ENCODE measurements at regions not wholly inside any gene's neighbourhood (a gene's known extent, or its start where the extent isn't known, plus 50 kb on each side); places are given as distances from the start of the nearest gene placed in this dataset.

- ChIA-PET POLR2A (ENCODE audit: low non-redundant PET) (no interaction called here), CTCF (no interaction called here)
- no TSS peak for BruUV-seq (replicated peaks)
- H3K36me3 ChIP-seq (ENCODE audit: insufficient read depth, low read length, poor library complexity, severe bottlenecking), result no peaks in the 10 kb centered on the region
- intact Hi-C loops (cut with micrococcal nuclease; ENCODE audit: unreplicated experiment), result no loop called here
- no peak for TF ChIP-seq EZH2 (IDR thresholded peaks at IDR 0.05; ENCODE audit: borderline replicate concordance, low read depth, low read length, poor library complexity, severe bottlenecking)
- TF ChIP-seq, protein P1, sequence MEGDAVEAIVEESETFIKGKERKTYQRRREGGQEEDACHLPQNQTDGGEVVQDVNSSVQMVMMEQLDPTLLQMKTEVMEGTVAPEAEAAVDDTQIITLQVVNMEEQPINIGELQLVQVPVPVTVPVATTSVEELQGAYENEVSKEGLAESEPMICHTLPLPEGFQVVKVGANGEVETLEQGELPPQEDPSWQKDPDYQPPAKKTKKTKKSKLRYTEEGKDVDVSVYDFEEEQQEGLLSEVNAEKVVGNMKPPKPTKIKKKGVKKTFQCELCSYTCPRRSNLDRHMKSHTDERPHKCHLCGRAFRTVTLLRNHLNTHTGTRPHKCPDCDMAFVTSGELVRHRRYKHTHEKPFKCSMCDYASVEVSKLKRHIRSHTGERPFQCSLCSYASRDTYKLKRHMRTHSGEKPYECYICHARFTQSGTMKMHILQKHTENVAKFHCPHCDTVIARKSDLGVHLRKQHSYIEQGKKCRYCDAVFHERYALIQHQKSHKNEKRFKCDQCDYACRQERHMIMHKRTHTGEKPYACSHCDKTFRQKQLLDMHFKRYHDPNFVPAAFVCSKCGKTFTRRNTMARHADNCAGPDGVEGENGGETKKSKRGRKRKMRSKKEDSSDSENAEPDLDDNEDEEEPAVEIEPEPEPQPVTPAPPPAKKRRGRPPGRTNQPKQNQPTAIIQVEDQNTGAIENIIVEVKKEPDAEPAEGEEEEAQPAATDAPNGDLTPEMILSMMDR (conservative IDR thresholded peaks at IDR 0.05; ENCODE audit: low read depth, low read length), result no peak
- H3K9me3 ChIP-seq (ENCODE audit: low read depth, low read length, poor library complexity, severe bottlenecking), result no peaks in the 10 kb centered on the region
- no peak for DNase-seq (ENCODE audit: low spot score)
- H3K27me3 ChIP-seq (replicated peaks; ENCODE audit: insufficient read depth, low read depth, low read length, poor library complexity), result no peaks in the 10 kb centered on the region
- H3K27ac ChIP-seq (ENCODE audit: low read depth, low read length, poor library complexity, severe bottlenecking), result no peak overlapping the region
- no peaks in the 10 kb centered on the region for H3K4me1 ChIP-seq (ENCODE audit: insufficient read depth, low read length, poor library complexity, severe bottlenecking)
- H3K4me3 ChIP-seq (ENCODE audit: low read depth, low read length, poor library complexity, severe bottlenecking), result no peak overlapping the region
These were observed 117.8 kb upstream of the DCC start for GRCh38 chr18:52222211-52222610.

DNA sequence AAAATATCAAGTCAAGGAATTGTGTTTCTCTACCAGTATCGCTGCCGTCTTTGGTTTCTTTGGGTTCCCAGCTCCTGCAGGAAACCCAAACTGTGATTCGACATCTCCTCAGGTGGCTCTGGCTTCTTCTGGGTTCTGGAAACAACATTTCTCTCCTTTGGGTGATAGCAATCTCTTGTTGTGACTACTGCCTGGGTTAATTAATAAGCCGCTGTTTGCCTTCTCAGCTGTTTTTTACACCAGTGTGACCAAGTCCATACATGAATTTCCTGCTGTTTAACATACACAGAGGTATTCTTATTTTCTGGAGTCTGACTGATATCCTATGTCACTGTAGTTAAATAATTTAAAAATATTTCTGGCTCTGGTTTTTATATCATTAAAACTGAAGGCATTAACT, 112.5 kb upstream of the DCC start:
- Histone ChIP-seq H3K27ac (ENCODE audit: low read depth, low read length, poor library complexity, severe bottlenecking) (no peak overlapping the region), H3K36me3 (ENCODE audit: insufficient read depth, low read length, poor library complexity, severe bottlenecking) (no peaks in the 10 kb centered on the region), H3K27me3 (replicated peaks; ENCODE audit: insufficient read depth, low read depth, low read length, poor library complexity) (no peaks in the 10 kb centered on the region), H3K9me3 (ENCODE audit: low read depth, low read length, poor library complexity, severe bottlenecking) (no peaks in the 10 kb centered on the region), H3K4me1 (ENCODE audit: insufficient read depth, low read length, poor library complexity, severe bottlenecking) (no peaks in the 10 kb centered on the region), H3K4me3 (ENCODE audit: low read depth, low read length, poor library complexity, severe bottlenecking) (no peak overlapping the region)
- BruUV-seq (replicated peaks), result no TSS peak
- POLR2A ChIA-PET (ENCODE audit: low non-redundant PET), result no interaction called here
- intact Hi-C loops (cut with micrococcal nuclease; ENCODE audit: unreplicated experiment), result no loop called here
- no peak for DNase-seq (ENCODE audit: low spot score)
- CTCF ChIA-PET, result no interaction called here
- no peak for TF ChIP-seq EZH2 (IDR thresholded peaks at IDR 0.05; ENCODE audit: borderline replicate concordance, low read depth, low read length, poor library complexity, severe bottlenecking)
- TF ChIP-seq, protein P1 (conservative IDR thresholded peaks at IDR 0.05; ENCODE audit: low read depth, low read length), result no peak

- Histone ChIP-seq H3K27me3 (replicated peaks; ENCODE audit: insufficient read depth, low read depth, low read length, poor library complexity) (no peaks in the 10 kb centered on the region), H3K36me3 (ENCODE audit: insufficient read depth, low read length, poor library complexity, severe bottlenecking) (no peaks in the 10 kb centered on the region), H3K4me3 (ENCODE audit: low read depth, low read length, poor library complexity, severe bottlenecking) (no peak overlapping the region), H3K27ac (ENCODE audit: low read depth, low read length, poor library complexity, severe bottlenecking) (no peak overlapping the region), H3K4me1 (ENCODE audit: insufficient read depth, low read length, poor library complexity, severe bottlenecking) (no peaks in the 10 kb centered on the region), H3K9me3 (ENCODE audit: low read depth, low read length, poor library complexity, severe bottlenecking) (no peaks in the 10 kb centered on the region)
- DNase-seq (ENCODE audit: low spot score), result no peak
- no TSS peak for BruUV-seq (replicated peaks)
- intact Hi-C loops (cut with micrococcal nuclease; ENCODE audit: unreplicated experiment), result no loop called here
- no peak for TF ChIP-seq EZH2 (IDR thresholded peaks at IDR 0.05; ENCODE audit: borderline replicate concordance, low read depth, low read length, poor library complexity, severe bottlenecking)
- TF ChIP-seq, protein P1 (conservative IDR thresholded peaks at IDR 0.05; ENCODE audit: low read depth, low read length), result no peak
- POLR2A ChIA-PET (ENCODE audit: low non-redundant PET), result no interaction called here
- CTCF ChIA-PET, result no interaction called here
These were observed 111.8 kb upstream of the DCC start for GRCh38 chr18:52228166-52228565.

All from A673 (cell line).